ENCODE measurements at regions not wholly inside any gene's neighbourhood (a gene's known extent, or its start where the extent isn't known, plus 50 kb on each side); places are given as distances from the start of the nearest gene placed in this dataset.

GRCh38 chr2:117257362-117257761, 557.1 kb upstream of the DDX18 start:
- no peak for DNase-seq (ENCODE audit: extremely low read depth, low read depth)

GRCh38 chr2:117269574-117269973, 544.9 kb upstream of the DDX18 start:
- H3K4me3 ChIP-seq (replicated peaks; ENCODE audit: low read depth, low read length): no peak overlapping the region
- DNase-seq (ENCODE audit: extremely low read depth, low read depth): no peak
- TF ChIP-seq CTCF (IDR thresholded peaks at IDR 0.05; ENCODE audit: low read depth, low read length, missing control alignments): no peak

More at GRCh38 chr2:117257362-117257761, 557.1 kb upstream of the DDX18 start:
- no peak for TF ChIP-seq CTCF (IDR thresholded peaks at IDR 0.05; ENCODE audit: low read depth, low read length, missing control alignments)
- H3K4me3 ChIP-seq (replicated peaks; ENCODE audit: low read depth, low read length): no peak overlapping the region

GRCh38 chr2:117271631-117272030, 542.9 kb upstream of the DDX18 start:
- TF ChIP-seq CTCF (IDR thresholded peaks at IDR 0.05; ENCODE audit: low read depth, low read length, missing control alignments): no peak

GRCh38 chr2:117273009-117273671, 541.4 kb upstream of the DDX18 start:
- no peak for DNase-seq (ENCODE audit: extremely low read depth, low read depth)
- TF ChIP-seq CTCF (IDR thresholded peaks at IDR 0.05; ENCODE audit: low read depth, low read length, missing control alignments): no peak
- no peak overlapping the region for H3K4me3 ChIP-seq (replicated peaks; ENCODE audit: low read depth, low read length)

More at GRCh38 chr2:117271631-117272030, 542.9 kb upstream of the DDX18 start:
- H3K4me3 ChIP-seq (replicated peaks; ENCODE audit: low read depth, low read length): no peak overlapping the region
- DNase-seq (ENCODE audit: extremely low read depth, low read depth): no peak

- DNase-seq (ENCODE audit: extremely low read depth, low read depth): no peak
- H3K4me3 ChIP-seq (replicated peaks; ENCODE audit: low read depth, low read length): no peak overlapping the region
- TF ChIP-seq CTCF (IDR thresholded peaks at IDR 0.05; ENCODE audit: low read depth, low read length, missing control alignments): no peak
Observed at GRCh38 chr2:117293012-117293411, 521.5 kb upstream of the DDX18 start.

GRCh38 chr2:117299451-117299850, 515.0 kb upstream of the DDX18 start:
- no peak for DNase-seq (ENCODE audit: extremely low read depth, low read depth)
- no peak for TF ChIP-seq CTCF (IDR thresholded peaks at IDR 0.05; ENCODE audit: low read depth, low read length, missing control alignments)
- no peak overlapping the region for H3K4me3 ChIP-seq (replicated peaks; ENCODE audit: low read depth, low read length)
